Eye (tissue), 1 donor: ENCODE measurements at regions not wholly inside any gene's neighbourhood (a gene's known extent, or its start where the extent isn't known, plus 50 kb on each side); places are given as distances from the start of the nearest gene placed in this dataset.

Source experiments
- DNase-seq: peaks from one replicate; pipeline ENCODE4 v3.0.0-alpha.2; 2015

GRCh38 chr2:173741759-173742158 is 223.4 kb downstream of the SP3 start:
- DNase-seq = no peak

DNA sequence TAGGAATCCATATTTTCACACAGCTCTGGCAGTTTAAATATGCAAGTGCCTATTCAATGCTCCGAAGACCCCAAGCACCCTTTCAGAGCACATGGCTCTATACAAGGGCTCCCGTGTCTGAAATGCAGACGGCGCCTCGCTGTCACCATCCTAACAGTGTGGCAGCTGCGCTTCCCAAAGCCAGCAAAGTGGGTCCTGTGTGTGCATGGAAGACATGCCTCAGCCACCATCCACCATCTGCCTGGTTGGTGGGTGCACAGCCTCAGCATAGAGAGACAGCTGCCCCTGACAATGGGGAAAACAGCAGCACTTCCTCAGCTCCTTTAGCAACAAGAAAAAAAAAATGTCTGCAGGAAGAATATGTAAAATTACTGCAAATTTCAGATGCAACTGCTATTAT is 218.1 kb downstream of the SP3 start:
- peak; percentile 59 for DNase-seq

DNA sequence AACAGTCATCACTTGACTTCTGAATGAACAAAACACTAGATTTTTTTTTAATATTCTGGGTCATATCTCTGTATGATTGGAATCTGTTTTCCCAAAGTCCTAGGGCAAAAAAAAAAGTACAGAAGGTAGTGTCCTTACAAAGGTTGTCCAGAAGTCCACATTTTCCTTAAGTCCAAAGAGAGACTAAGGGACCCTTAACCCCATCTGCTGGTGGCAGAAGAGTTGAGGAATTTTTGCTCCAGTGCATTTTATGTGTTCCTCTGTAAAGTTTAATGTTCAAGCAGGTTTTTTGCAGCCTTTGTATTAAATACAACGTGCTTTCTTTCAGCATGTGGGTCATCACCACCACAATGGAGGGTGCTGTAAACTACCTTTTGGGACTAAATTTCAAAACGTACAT is 215.9 kb downstream of the SP3 start:
- DNase-seq = peak; percentile 22

DNA sequence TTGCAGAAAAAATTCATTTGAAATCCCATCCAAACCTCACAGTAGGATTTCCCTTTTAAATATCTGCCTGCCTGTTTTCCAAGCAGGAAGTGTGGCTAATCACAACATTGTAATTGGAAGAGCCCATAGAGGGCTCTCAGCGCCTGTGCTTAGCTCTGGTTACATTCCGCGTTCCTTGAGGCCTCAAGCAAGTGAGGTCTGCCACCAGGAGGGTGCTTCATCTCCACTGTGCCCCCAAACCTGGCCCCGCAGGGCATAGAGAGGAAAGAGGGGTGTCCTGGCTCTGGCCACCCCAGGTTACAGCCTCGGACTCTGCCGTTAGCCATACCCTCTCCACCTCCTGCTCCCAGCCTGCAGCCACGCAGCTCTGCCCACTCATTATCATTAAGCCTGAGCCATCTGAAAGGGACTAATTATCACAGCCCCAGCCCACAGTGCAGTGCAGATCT is 214.8 kb downstream of the SP3 start:
- peak; percentile 78 for DNase-seq

GRCh38 chr2:173750831-173751230 is 214.3 kb downstream of the SP3 start:
- DNase-seq = no peak

GRCh38 chr2:173751245-173751975 is 213.8 kb downstream of the SP3 start:
- DNase-seq = no peak

GRCh38 chr2:173752152-173752551 is 213.0 kb downstream of the SP3 start:
- no peak for DNase-seq

DNA sequence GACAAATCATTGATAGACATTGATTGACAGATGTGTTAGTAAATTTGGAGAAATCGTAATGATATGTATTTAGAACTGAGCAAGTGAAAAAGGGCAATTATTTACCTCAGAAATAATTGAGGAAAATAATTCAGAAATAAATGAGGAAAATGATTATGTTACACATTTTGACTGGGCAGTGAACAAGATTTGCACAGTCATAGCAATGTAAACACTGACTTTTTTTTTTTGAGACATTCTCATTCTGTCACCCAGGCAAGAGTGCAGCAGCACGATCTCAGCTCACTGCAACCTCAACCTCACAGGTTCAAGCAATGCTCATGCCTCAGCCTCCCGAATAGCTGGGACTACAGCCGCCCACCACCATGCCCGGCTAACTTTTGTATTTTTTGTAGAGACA is 211.7 kb downstream of the SP3 start:
- no peak for DNase-seq

DNA sequence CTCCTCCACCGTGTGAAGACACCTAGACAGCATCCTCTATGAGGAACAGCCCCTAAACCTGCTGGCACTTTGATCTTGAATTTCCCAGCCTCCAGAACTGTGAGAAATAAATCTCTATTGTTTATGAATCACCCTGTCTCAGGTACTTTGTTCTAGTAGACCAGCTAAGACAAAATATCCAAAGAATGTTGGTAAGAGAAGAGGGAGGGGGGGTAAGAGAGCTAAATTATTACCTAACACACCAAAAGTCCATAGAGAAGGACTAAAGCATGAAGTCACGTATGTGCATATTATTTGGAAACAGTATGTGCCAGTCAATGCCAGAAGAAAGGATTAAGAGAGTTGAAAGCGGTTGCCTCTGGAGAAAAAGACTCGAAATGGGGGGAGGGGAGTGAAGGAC is 211.0 kb downstream of the SP3 start:
- DNase-seq = no peak

DNA sequence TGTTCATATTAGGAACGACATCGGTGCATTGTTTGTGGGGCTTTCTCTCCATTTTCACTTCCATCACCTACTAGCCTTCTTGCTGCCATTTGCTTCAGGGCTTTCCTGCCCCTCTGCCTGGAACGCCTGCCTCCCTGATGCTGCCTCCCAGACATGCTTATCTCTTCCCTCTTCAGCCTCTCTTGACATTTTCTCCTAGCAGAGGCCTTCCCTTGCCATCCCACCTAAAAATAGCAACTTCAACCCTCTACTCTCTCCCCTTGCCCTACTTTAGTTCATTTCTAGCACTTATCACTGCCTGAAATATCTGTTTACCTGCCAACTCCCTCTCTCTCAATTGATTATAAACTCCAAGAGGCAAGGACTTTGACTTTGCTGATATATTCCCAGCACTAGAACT is 210.3 kb downstream of the SP3 start:
- DNase-seq = no peak

- DNase-seq = no peak
These were observed 209.4 kb downstream of the SP3 start for GRCh38 chr2:173755798-173756197.

- DNase-seq = no peak
These were observed 205.2 kb downstream of the SP3 start for GRCh38 chr2:173759959-173760358.

DNA sequence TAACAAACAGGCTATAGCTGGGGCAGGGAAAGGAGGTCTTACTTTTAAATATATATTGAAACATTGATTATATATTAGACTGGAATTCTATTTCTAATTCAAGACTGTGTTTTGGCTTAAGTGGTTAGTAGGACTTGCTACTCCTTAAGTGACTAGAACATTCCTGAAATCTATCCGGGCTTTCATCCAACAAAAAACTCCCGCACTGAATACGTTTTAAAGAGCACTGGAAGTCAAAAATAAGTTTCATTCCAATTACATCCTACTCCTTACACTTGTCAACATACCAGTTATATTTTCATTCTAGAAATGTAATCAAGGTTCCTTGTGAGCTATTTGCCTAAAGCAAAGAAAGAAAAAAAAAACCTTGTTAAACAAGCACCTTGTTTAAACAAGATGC is 204.6 kb downstream of the SP3 start:
- DNase-seq = no peak

DNA sequence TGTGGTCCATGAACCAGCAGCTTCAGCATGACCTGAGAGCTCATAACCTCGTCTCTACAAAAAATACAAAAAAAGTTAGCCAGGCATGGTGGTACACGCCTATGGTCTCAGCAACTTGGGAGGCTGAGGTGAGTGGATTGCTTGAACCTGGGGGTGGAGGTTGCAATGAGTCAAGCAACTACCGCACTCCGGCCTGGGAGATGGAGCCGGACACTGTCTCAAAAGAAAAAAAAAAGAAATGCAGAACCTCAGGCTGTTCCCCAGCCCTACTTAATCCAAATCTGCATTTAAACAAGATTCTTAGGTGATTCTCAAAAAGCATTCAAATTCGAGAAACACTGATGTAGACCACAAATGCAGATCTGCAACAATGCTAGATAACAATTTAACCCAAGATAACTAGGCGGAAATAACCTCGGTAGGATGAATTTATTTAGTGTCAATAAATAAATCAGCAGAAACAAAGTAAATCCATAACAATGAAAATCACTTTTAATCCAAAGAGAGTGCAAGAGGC is 203.5 kb downstream of the SP3 start:
- DNase-seq = no peak

GRCh38 chr2:173762221-173762620 is 203.0 kb downstream of the SP3 start:
- no peak for DNase-seq

DNA sequence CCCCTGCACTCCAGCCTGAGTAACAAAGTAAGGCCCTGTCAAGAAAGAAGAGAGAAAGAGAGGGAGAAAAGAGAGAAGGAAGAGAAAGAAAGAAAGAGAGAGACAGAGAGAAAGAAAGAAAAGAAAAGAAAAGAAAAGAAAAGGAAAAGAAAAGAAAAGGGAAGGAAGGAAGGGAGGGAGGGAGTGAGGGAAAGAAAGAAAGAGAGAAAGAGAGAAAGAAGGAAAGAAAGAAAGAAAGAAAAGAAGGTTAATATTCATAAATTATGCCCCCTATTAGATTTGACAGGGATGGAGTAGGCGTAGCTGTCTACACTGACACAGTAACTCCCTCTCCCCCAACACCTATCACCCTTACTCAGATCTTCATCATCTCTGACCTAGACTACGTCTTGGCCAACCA is 202.3 kb downstream of the SP3 start:
- no peak for DNase-seq

GRCh38 chr2:173763641-173764040 is 201.5 kb downstream of the SP3 start:
- DNase-seq = no peak

- DNase-seq = no peak
These were observed 201.1 kb downstream of the SP3 start for GRCh38 chr2:173764094-173764493.

DNA sequence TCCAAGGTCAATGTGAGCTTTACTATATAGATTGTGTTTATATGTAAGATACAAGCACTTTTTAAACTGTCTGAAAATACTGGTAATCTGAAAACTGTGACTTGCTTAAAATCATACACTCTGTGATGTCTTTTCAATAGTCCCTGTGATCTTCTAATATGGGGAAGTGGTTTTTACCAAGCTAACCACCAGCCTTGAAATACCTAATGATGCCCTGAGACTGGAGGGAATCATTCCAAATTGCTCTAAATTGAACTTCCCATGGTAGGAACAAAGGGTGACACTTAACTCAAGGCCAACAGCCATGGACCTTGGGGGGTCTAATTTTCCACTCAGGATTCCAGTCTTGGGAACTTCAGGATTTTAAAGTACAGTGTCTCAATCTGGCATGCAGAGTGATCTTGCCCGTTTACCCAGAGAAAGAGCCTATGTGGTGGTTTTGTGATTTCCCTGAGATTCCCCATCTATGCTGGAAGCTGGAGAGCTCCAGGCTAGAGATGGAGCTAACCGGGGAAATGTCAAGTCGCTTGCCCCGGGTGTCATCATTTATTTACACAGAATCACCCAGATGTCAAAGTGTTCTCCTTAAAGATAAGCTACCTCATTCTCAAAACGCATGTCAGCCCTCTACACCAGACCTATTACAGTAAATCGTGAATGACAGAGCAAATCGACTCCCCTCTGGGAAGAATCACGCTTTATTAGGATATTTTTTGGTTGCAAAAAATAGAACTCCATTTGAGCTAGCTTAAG is 198.5 kb downstream of the SP3 start:
- DNase-seq = no peak

- no peak for DNase-seq
These were observed 194.1 kb downstream of the SP3 start for GRCh38 chr2:173770947-173771678.

GRCh38 chr2:173772205-173772604 is 193.0 kb downstream of the SP3 start:
- no peak for DNase-seq

- no peak for DNase-seq
These were observed 192.1 kb downstream of the SP3 start for GRCh38 chr2:173773076-173773475.

GRCh38 chr2:173775440-173775839 is 189.7 kb downstream of the SP3 start:
- no peak for DNase-seq

DNA sequence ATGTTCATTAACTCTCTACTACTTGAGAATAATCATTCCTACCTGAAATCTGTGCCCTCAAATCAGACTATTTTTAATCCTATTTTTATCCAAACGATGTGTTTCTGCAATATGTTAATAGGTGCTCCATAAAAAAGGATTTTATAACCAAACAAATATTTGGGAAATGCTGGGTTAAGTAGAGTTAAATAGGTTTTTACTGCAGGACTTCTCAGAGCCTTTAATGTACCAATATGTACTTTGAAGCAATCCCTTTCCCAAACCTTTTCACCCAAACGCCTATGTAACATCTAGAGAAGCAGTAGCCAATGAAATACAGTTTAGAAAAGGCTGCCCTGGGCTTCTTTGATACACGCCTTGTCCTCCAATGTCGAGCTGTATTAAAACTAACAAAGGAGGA is 182.5 kb downstream of the SP3 start:
- no peak for DNase-seq
